Inflammatory macrophage treated with lipopolysaccharide for 1 hour (primary cell): ENCODE measurements at regions not wholly inside any gene's neighbourhood (a gene's known extent, or its start where the extent isn't known, plus 50 kb on each side); places are given as distances from the start of the nearest gene placed in this dataset.
"Not testable (repeated sequence)": the region's sequence is repeated elsewhere in the genome, so short reads cannot be mapped to it uniquely, and the experiment has no call there.

Source experiments
- DNase-seq, 2 donors: peaks; one replicate each; pipeline ENCODE4 v3.0.0-alpha.2; 2020 to 2022

GRCh38 chr10:47711428-47711827, 52.0 kb downstream of the SYT15B start:
- not testable (repeated sequence) for DNase-seq

- not testable (repeated sequence) for DNase-seq
Observed at GRCh38 chr10:47710443-47710842, 52.9 kb downstream of the SYT15B start.

GRCh38 chr10:47705698-47706414, 57.5 kb downstream of the SYT15B start:
- DNase-seq = peak in 1 of 2 donors; percentile 2

GRCh38 chr10:47701285-47701684, 62.1 kb downstream of the SYT15B start:
- not testable (repeated sequence) for DNase-seq

- DNase-seq = not testable (repeated sequence)
Observed at GRCh38 chr10:47699854-47700253, 63.5 kb downstream of the SYT15B start.

GRCh38 chr10:47696170-47696569, 67.2 kb downstream of the SYT15B start:
- not testable (repeated sequence) for DNase-seq

- not testable (repeated sequence) for DNase-seq
Observed at GRCh38 chr10:47695149-47695548, 68.2 kb downstream of the SYT15B start.

GRCh38 chr10:47690304-47690703, 73.1 kb downstream of the SYT15B start:
- not testable (repeated sequence) for DNase-seq

GRCh38 chr10:47683826-47684475, 79.4 kb downstream of the SYT15B start:
- not testable (repeated sequence) for DNase-seq

GRCh38 chr10:47681638-47681990, 81.8 kb downstream of the SYT15B start:
- DNase-seq = not testable (repeated sequence)

- DNase-seq = not testable (repeated sequence)
Observed at GRCh38 chr10:47680848-47681637, 82.3 kb downstream of the SYT15B start.

- not testable (repeated sequence) for DNase-seq
Observed at GRCh38 chr10:47676102-47676501, 87.3 kb downstream of the SYT15B start.

GRCh38 chr10:47675577-47675976, 87.8 kb downstream of the SYT15B start:
- not testable (repeated sequence) for DNase-seq

- not testable (repeated sequence) for DNase-seq
Observed at GRCh38 chr10:47673128-47673527, 90.3 kb downstream of the SYT15B start.

GRCh38 chr10:47670857-47671256, 92.5 kb downstream of the SYT15B start:
- DNase-seq = not testable (repeated sequence)

GRCh38 chr10:47661955-47662577, 101.3 kb downstream of the SYT15B start:
- DNase-seq = not testable (repeated sequence)

- not testable (repeated sequence) for DNase-seq
Observed at GRCh38 chr10:47656732-47657131, 106.7 kb downstream of the SYT15B start.

GRCh38 chr10:47654161-47654560, 109.2 kb downstream of the SYT15B start:
- DNase-seq = not testable (repeated sequence)

GRCh38 chr10:47648594-47648993, 114.8 kb downstream of the SYT15B start:
- not testable (repeated sequence) for DNase-seq

- peak in 1 of 2 donors; percentile 5 for DNase-seq
Observed at GRCh38 chr10:47647523-47648101, 115.8 kb downstream of the SYT15B start.

GRCh38 chr10:47646686-47647273, 116.6 kb downstream of the SYT15B start:
- not testable (repeated sequence) for DNase-seq

- not testable (repeated sequence) for DNase-seq
Observed at GRCh38 chr10:47626975-47627374, 103.5 kb upstream of the AGAP9 start.
